HG03280 (cell line): ENCODE measurements at regions not wholly inside any gene's neighbourhood (a gene's known extent, or its start where the extent isn't known, plus 50 kb on each side); places are given as distances from the start of the nearest gene placed in this dataset.

Experiments used
- ATAC-seq: cut with Tn5 transposase; IDR thresholded peaks from one replicate; pipeline ENCODE4 v1.9.1; 2021; ENCODE audit warnings: mild to moderate bottlenecking, moderate library complexity; ENCODE audit not compliant: unreplicated experiment

- no peak for ATAC-seq
Measured at GRCh38 chr20:24738058-24738775, 210.9 kb upstream of the CST7 start.

DNA sequence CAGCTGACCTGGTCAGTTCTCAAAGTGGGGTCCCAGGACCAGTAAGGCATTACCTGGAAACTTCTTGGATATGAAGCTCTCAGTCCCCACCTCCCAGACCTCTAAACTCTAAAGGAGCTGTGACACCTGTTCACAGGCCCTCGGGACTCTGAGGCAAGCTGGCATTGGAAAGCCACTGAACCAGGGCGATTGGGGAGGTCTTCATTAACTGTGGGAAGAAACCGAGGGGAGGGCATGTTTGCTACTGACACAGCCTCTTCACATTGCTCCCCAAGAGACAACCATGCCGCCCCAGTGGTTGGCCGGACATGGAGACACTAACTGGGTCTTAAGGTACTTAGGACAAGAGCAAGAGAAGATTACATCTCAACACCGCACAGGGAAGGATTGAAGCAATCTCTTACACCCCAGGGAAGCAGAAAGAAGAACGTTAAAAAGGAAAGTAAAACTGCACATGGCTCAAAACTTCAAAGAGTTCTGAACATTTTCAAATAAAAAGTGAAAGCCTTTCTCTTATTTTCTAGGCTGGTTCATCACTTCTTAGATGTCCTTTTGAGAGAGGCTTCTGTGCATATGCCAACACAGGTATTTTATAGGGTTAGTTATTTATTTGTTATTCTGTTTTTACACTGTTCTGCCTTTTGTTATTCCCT lies 210.0 kb upstream of the CST7 start:
- ATAC-seq = no peak

DNA sequence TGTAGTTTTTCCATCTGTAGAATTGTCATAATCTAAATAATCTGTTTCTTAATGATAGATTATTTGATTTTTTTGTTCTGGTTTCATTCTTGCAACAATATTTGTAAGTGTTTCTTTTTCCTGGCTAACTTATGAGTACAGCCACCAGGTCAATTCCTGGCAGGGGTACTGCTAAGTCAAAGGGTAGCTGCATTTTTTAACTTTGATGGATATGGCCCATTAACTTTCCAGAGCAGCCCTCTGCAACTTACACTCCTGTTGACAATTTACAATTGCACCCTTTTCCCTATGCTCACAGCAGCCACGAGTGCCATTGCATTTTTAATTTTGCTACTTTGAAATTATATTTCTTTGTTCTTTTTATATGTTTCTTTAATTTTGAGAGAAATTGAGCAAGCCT lies 209.3 kb upstream of the CST7 start:
- no peak for ATAC-seq

DNA sequence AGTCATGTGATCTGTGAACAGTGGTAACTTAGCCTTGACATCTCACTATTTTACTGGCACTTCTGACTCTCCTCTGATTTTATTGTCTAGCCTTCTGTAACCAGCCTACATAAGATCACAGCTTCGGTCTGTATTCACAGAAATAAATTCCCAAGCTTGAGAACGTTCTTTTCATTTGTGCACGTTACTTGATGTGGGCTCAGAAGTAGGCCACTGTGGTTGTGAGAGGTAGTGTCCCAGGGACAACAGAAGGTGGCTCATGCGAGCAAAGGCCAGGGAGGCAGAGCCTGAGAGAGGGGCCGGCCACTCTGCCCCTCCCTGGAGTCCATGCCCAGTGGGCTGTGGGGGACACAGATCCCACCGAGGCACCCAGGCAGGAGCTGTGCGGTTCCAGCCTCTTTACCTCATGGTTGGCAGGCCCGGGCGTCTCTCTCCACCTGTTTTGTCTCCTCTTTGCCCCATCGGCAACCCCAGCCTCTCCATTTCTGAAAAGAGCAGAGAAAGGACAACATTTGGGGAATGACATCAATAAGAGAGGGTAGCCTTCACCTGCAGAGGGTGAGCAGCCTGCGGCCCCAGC lies 207.5 kb upstream of the CST7 start:
- ATAC-seq = no peak

DNA sequence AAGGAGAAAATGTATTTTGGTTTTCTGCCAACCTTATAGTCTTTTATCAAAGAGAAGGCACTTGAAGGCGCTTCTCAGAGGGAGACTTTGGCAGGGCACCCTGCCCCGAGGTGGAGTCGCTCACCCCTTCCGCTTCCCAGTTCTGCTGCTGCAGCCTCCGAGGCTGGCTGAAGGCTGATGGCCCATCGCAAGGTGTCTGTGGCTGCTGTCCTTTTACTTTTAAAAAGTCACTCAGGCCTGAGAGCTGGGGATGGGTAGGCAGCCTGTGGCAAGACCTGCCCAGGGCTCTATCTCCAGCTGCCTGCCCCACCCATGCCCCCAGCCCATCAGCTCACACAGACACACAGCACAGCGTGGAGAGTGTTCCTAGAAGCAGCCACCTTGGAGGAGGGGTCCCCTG lies 206.6 kb upstream of the CST7 start:
- ATAC-seq = no peak

GRCh38 chr20:24742989-24743388 lies 206.1 kb upstream of the CST7 start:
- ATAC-seq = no peak

GRCh38 chr20:24743641-24744040 lies 205.4 kb upstream of the CST7 start:
- no peak for ATAC-seq

GRCh38 chr20:24744747-24745146 lies 204.3 kb upstream of the CST7 start:
- no peak for ATAC-seq

DNA sequence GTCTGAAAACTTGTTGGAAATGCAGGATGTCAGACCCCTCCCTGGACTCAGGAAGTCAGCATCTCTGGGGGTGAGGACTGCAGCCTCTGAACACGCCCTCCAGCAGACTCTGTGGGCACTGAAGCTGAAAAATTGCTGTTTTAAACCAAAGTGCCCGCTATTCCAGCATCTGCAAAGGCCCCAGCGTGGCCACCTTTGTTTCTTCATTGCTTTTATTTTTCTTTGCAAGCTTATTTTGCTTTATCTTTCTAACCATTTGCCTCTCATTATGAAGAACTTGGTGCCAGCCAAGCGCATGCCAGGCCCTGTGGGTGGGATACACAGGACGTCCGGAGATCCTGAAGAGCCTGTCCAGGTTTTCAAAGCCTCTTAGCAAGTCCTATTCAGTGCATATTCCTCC lies 203.9 kb upstream of the CST7 start:
- no peak for ATAC-seq

DNA sequence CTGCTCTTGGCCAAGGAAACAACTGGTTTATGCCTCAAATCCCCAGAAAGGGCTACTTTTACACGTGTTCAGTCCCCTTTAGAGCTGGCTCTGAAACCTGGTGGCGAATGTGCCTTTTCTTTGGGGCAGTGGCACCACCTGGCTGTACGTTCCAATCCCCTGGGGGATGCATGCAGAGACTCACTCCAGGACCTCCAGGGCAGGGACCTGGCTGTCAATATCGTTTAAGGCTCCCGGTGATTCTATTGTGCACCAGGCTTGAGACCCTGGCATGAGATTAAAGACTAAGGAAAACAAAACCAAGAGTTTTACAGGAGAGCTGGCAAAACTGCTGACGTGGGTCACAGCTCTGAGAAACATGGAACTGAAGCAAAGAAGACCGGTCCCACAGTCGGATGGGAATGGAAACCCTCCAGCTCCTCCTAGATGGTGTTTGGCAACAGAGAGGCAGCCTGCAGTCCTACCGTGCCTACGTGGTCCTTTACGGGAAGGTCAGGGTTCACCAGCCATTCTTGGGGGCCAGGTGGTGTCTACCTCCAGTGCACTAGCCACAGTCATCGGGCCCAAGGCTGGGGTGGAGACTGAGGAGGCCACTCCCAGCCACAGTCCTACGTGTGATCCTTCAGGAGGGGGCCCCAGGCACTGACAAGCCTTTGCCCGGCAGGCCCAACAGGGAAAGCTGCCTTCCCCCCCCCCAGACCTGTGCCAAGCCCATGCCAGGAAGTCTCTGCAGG lies 203.3 kb upstream of the CST7 start:
- ATAC-seq = no peak

GRCh38 chr20:24746351-24746685 lies 202.8 kb upstream of the CST7 start:
- no peak for ATAC-seq

- ATAC-seq = no peak
Measured at GRCh38 chr20:24747010-24747712, 201.9 kb upstream of the CST7 start.

GRCh38 chr20:24747881-24748595 lies 201.0 kb upstream of the CST7 start:
- no peak for ATAC-seq

DNA sequence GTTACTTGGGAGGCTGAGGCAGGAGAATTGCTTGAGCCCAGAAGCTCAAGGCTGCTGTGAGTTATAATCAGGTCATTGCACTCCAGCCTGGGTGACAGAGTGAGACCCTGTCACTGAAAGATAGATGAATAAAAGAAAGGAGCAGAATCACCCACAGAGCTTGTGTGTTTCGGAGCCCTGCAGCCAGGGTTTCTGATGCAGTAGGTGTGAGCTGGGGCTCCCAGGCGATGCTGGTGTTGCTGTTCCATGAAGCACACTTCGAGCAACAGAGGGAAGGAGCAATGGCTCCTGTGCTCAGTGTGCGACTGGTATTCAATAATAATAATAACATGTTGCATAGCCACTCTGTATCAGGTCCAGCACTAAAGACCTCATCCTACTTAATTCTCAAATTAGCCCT lies 197.5 kb upstream of the CST7 start:
- ATAC-seq = no peak

DNA sequence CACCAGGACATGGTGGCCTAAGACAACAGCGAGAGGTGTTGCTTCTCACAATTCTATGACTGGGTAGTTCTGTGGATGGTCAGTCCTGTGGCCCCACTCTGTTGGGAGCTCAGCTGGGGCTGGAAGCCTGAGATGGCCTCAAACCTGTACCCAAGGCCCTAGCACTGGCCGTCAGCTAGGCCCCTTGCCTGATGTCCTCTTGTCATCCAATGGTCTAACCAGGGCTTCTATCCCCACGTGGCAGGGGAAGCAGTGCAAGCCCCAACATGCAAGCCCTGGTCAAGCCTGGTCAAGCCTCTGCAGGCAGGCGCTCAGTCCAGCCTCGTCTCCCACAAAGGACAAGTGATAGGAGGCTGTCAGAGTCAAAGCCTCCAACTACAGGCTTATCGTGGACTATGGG lies 196.5 kb upstream of the CST7 start:
- ATAC-seq = no peak

GRCh38 chr20:24753130-24753529 lies 195.9 kb upstream of the CST7 start:
- no peak for ATAC-seq

GRCh38 chr20:24754691-24755090 lies 194.4 kb upstream of the CST7 start:
- no peak for ATAC-seq

DNA sequence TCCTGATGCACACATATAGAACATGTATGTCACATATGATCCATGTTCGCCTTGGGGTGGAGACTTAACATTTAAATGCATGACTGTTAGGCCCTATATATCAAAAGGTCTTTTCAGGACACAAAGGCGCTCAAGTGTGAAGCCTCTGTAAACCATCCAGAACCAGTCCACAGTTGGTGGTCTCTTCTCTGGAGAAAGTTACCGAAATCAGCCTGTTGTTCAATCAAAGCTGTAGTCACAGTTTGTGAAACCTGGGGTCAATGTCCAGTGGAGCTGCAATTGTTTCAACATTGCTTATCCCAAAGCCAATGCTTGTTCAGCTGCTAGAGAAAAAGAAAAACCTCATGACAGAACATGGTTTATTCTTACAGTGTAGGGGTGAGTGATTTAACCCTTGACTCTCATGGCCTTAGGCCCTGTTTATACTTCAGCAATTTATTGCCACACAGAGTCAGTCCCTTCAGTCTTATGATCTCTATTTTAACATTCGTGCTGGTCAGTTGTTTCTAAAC lies 193.6 kb upstream of the CST7 start:
- ATAC-seq = no peak

GRCh38 chr20:24756292-24757025 lies 192.6 kb upstream of the CST7 start:
- ATAC-seq = no peak
